ENCODE measurements at regions not wholly inside any gene's neighbourhood (a gene's known extent, or its start where the extent isn't known, plus 50 kb on each side); places are given as distances from the start of the nearest gene placed in this dataset.

DNA sequence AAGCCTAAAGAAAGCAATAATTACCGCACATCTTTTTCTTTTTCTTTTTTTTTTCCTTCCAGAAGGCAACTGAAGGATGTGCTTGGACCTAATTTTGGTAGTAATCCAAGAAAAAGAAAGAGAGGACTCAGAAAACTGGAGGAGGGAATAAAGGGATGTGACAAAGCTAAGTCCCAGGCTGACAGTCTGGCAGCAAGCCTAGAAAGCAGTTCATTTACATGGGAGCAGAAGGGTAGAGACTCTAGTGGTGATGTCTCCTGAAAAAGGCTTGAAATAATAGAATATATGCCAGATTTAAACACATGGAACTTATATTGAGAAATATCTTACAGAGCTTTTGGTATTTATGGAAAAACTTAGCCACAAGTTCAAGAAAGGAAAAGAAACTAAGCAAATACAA, 101.0 kb upstream of the SHISA6 start:
- no peaks in the 10 kb centered on the region for H3K9me3 ChIP-seq
- ATAC-seq (ENCODE audit: insufficient number of reproducible peaks, low FRiP score, low read depth) (no peak), DNase-seq (ENCODE audit: low spot score) (no peak)
- H3K27ac ChIP-seq: no peak overlapping the region
- H3K27me3 ChIP-seq (replicated peaks; ENCODE audit: insufficient read depth): no peaks in the 10 kb centered on the region
- TF ChIP-seq, protein P1, sequence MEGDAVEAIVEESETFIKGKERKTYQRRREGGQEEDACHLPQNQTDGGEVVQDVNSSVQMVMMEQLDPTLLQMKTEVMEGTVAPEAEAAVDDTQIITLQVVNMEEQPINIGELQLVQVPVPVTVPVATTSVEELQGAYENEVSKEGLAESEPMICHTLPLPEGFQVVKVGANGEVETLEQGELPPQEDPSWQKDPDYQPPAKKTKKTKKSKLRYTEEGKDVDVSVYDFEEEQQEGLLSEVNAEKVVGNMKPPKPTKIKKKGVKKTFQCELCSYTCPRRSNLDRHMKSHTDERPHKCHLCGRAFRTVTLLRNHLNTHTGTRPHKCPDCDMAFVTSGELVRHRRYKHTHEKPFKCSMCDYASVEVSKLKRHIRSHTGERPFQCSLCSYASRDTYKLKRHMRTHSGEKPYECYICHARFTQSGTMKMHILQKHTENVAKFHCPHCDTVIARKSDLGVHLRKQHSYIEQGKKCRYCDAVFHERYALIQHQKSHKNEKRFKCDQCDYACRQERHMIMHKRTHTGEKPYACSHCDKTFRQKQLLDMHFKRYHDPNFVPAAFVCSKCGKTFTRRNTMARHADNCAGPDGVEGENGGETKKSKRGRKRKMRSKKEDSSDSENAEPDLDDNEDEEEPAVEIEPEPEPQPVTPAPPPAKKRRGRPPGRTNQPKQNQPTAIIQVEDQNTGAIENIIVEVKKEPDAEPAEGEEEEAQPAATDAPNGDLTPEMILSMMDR (IDR thresholded peaks at IDR 0.05): no peak
- H3K4me1 ChIP-seq (ENCODE audit: control insufficient read depth in 1 of 2, low read depth in 2 of 2): no peaks in the 10 kb centered on the region
- H3K36me3 ChIP-seq: no peaks in the 10 kb centered on the region
- no peak overlapping the region for H3K4me3 ChIP-seq

DNA sequence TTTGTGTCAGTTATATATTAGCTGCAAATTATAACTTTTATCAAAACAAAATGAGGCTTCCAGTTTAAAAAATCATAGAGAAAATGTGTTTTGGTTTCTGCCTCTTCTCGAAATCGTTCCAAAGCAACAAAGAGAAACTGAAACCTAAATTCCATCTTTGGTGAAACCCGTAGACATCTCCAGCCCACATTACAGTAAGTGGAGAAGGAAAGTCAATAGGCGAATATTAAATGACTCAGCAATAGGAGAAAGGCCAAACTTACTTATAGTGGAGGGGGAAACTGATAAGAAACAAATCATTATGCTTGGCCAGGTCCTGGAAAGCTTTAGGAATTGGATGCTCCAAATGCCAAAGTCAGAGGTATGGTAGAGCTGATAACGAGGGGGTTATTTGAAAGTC, 103.0 kb upstream of the SHISA6 start:
- ATAC-seq (ENCODE audit: insufficient number of reproducible peaks, low FRiP score, low read depth) (no peak), DNase-seq (ENCODE audit: low spot score) (no peak)
- H3K4me3 ChIP-seq: no peak overlapping the region
- H3K4me1 ChIP-seq (ENCODE audit: control insufficient read depth in 1 of 2, low read depth in 2 of 2): no peaks in the 10 kb centered on the region
- no peaks in the 10 kb centered on the region for H3K9me3 ChIP-seq
- no peak overlapping the region for H3K27ac ChIP-seq
- no peaks in the 10 kb centered on the region for H3K27me3 ChIP-seq (replicated peaks; ENCODE audit: insufficient read depth)
- TF ChIP-seq, protein P1 (IDR thresholded peaks at IDR 0.05): no peak
- H3K36me3 ChIP-seq: no peaks in the 10 kb centered on the region

DNA sequence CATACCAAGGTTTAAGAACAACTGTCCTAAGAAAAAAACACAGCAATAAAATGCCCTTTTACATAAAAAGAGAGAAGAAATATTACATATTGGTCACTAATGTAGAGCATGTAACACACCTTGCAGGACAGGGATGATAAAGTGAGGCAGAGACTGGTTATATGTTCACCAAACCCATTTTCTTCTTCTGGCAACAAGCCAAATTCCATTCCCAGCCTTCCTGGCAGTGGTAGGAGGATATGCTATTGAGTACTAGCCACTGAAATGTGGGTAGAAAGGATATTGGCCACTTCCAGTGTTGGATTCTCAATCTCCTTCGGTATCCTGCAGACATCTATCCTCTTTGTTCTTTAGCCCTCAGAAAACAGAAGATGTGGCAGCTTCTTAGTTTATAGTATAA, 105.2 kb upstream of the SHISA6 start:
- Histone ChIP-seq H3K4me1 (ENCODE audit: control insufficient read depth in 1 of 2, low read depth in 2 of 2) (no peaks in the 10 kb centered on the region), H3K4me3 (no peak overlapping the region), H3K27ac (no peak overlapping the region), H3K27me3 (replicated peaks; ENCODE audit: insufficient read depth) (no peaks in the 10 kb centered on the region), H3K36me3 (no peaks in the 10 kb centered on the region), H3K9me3 (no peaks in the 10 kb centered on the region)
- no peak for ATAC-seq (ENCODE audit: insufficient number of reproducible peaks, low FRiP score, low read depth)
- TF ChIP-seq, protein P1 (IDR thresholded peaks at IDR 0.05): no peak
- no peak for DNase-seq (ENCODE audit: low spot score)

DNA sequence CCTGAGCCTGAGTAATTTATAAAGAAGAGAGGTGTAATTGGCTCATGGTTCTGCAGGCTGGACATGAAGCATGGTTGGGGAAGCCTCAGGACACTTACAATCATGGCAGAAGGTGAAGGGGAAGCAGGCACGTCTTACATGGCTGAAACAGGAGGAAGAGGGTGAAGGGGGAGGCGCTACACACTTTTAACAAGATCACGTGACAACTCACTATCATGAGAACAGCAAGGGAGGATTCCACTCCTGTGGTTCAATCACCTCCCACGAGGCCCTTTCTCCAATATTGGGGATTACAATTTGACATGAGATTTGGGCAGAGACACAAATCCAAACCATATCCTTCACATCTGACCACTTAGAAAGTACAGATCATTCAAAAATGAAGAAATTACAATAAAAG, 110.6 kb upstream of the SHISA6 start:
- ATAC-seq (ENCODE audit: insufficient number of reproducible peaks, low FRiP score, low read depth): no peak
- Histone ChIP-seq H3K4me3 (no peak overlapping the region), H3K9me3 (no peaks in the 10 kb centered on the region)

DNA sequence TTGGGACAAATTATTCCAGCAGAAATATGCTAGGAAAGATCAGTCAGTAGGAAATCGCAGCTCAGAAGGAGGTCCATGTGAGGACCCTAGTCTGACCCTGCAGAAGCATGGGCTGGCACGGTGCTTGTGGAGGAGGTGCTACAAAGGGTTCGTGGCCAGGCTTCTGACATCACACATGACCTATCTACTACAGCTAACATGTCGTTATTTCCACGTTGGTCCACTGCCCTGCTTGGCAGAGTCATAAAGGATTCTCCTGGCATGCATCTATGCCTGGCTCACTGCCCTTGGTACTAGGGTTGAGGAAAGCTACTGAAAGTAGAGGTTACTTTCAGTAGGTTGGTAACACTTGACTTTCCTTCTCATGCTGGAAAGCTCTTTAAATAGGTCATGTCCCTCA, 118.1 kb upstream of the SHISA6 start:
- H3K4me3 ChIP-seq: no peak overlapping the region
- no peaks in the 10 kb centered on the region for H3K9me3 ChIP-seq
- H3K27me3 ChIP-seq (replicated peaks; ENCODE audit: insufficient read depth): no peaks in the 10 kb centered on the region
- H3K36me3 ChIP-seq: no peaks in the 10 kb centered on the region
- TF ChIP-seq, protein P1 (IDR thresholded peaks at IDR 0.05): no peak
- DNase-seq (ENCODE audit: low spot score) (no peak), ATAC-seq (ENCODE audit: insufficient number of reproducible peaks, low FRiP score, low read depth) (no peak)
- no peaks in the 10 kb centered on the region for H3K4me1 ChIP-seq (ENCODE audit: control insufficient read depth in 1 of 2, low read depth in 2 of 2)
- no peak overlapping the region for H3K27ac ChIP-seq

More for the DNA sequence above, 110.6 kb upstream of the SHISA6 start:
- H3K27ac ChIP-seq: no peak overlapping the region
- H3K36me3 ChIP-seq: no peaks in the 10 kb centered on the region
- no peaks in the 10 kb centered on the region for H3K27me3 ChIP-seq (replicated peaks; ENCODE audit: insufficient read depth)
- H3K4me1 ChIP-seq (ENCODE audit: control insufficient read depth in 1 of 2, low read depth in 2 of 2): no peaks in the 10 kb centered on the region
- no peak for DNase-seq (ENCODE audit: low spot score)
- TF ChIP-seq, protein P1 (IDR thresholded peaks at IDR 0.05): no peak
